ENCODE measurements at regions not wholly inside any gene's neighbourhood (a gene's known extent, or its start where the extent isn't known, plus 50 kb on each side); places are given as distances from the start of the nearest gene placed in this dataset.

- no peak for ATAC-seq
- Mint-ChIP-seq H3K27me3 (no peaks in the 10 kb centered on the region), H3K4me1 (no peaks in the 10 kb centered on the region), H3K9me3 (peaks cover 0 to 11% of the 10 kb centered on the region in 2 donors), H3K4me3 (no peak overlapping the region), H3K27ac (no peak overlapping the region)
- no peak for DNase-seq
Observed at GRCh38 chr5:7208938-7209337, 187.0 kb upstream of the ADCY2 start.

- ATAC-seq (no peak), DNase-seq (no peak)
- H3K4me1 Mint-ChIP-seq, result no peaks in the 10 kb centered on the region
- no peak overlapping the region for H3K27ac Mint-ChIP-seq
- H3K4me3 Mint-ChIP-seq, result no peak overlapping the region
- H3K27me3 Mint-ChIP-seq, result no peaks in the 10 kb centered on the region
- H3K9me3 Mint-ChIP-seq, result peaks cover 0 to 11% of the 10 kb centered on the region in 2 donors
Observed at GRCh38 chr5:7209658-7210057, 186.3 kb upstream of the ADCY2 start.

GRCh38 chr5:7210549-7210948, 185.4 kb upstream of the ADCY2 start:
- no peak overlapping the region for H3K27ac Mint-ChIP-seq
- H3K27me3 Mint-ChIP-seq, result no peaks in the 10 kb centered on the region
- ATAC-seq, result no peak
- H3K9me3 Mint-ChIP-seq, result peaks cover 0 to 6% of the 10 kb centered on the region in 2 donors
- H3K4me3 Mint-ChIP-seq, result no peak overlapping the region
- no peak for DNase-seq
- no peaks in the 10 kb centered on the region for H3K4me1 Mint-ChIP-seq

GRCh38 chr5:7213525-7213924, 182.4 kb upstream of the ADCY2 start:
- H3K9me3 Mint-ChIP-seq, result no peaks in the 10 kb centered on the region
- H3K4me3 Mint-ChIP-seq, result no peak overlapping the region
- no peaks in the 10 kb centered on the region for H3K4me1 Mint-ChIP-seq
- H3K27ac Mint-ChIP-seq, result no peak overlapping the region
- DNase-seq (no peak), ATAC-seq (no peak)
- no peaks in the 10 kb centered on the region for H3K27me3 Mint-ChIP-seq

GRCh38 chr5:7214906-7215416, 181.0 kb upstream of the ADCY2 start:
- no peak for ATAC-seq
- no peaks in the 10 kb centered on the region for H3K27me3 Mint-ChIP-seq
- H3K9me3 Mint-ChIP-seq, result no peaks in the 10 kb centered on the region
- DNase-seq, result no peak
- H3K4me1 Mint-ChIP-seq, result no peaks in the 10 kb centered on the region
- H3K27ac Mint-ChIP-seq, result no peak overlapping the region
- H3K4me3 Mint-ChIP-seq, result no peak overlapping the region

GRCh38 chr5:7218141-7218540, 177.8 kb upstream of the ADCY2 start:
- DNase-seq (no peak), ATAC-seq (no peak)
- no peak overlapping the region for H3K27ac Mint-ChIP-seq
- no peaks in the 10 kb centered on the region for H3K27me3 Mint-ChIP-seq
- H3K4me1 Mint-ChIP-seq, result no peaks in the 10 kb centered on the region
- H3K4me3 Mint-ChIP-seq, result no peak overlapping the region
- no peaks in the 10 kb centered on the region for H3K9me3 Mint-ChIP-seq

GRCh38 chr5:7220156-7220555, 175.8 kb upstream of the ADCY2 start:
- Mint-ChIP-seq H3K27me3 (no peaks in the 10 kb centered on the region), H3K27ac (no peak overlapping the region), H3K4me1 (no peaks in the 10 kb centered on the region), H3K4me3 (no peak overlapping the region), H3K9me3 (no peaks in the 10 kb centered on the region)
- DNase-seq, result no peak
- ATAC-seq, result no peak

GRCh38 chr5:7221041-7221440, 174.9 kb upstream of the ADCY2 start:
- ATAC-seq, result no peak
- Mint-ChIP-seq H3K4me1 (no peaks in the 10 kb centered on the region), H3K27ac (no peak overlapping the region), H3K4me3 (no peak overlapping the region), H3K9me3 (no peaks in the 10 kb centered on the region), H3K27me3 (no peaks in the 10 kb centered on the region)
- no peak for DNase-seq

GRCh38 chr5:7225826-7226225, 170.1 kb upstream of the ADCY2 start:
- Mint-ChIP-seq H3K4me1 (no peaks in the 10 kb centered on the region), H3K4me3 (no peak overlapping the region), H3K27me3 (peaks cover 10% of the 10 kb centered on the region), H3K9me3 (peaks cover 0 to 10% of the 10 kb centered on the region in 2 donors), H3K27ac (no peak overlapping the region)
- no peak for ATAC-seq
- no peak for DNase-seq

- H3K27ac Mint-ChIP-seq, result no peak overlapping the region
- no peaks in the 10 kb centered on the region for H3K27me3 Mint-ChIP-seq
- H3K4me1 Mint-ChIP-seq, result no peaks in the 10 kb centered on the region
- H3K9me3 Mint-ChIP-seq, result peaks cover 3 to 8% of the 10 kb centered on the region in 2 donors
- ATAC-seq, result no peak
- no peak for DNase-seq
- no peak overlapping the region for H3K4me3 Mint-ChIP-seq
Observed at GRCh38 chr5:7242118-7242710, 153.7 kb upstream of the ADCY2 start.

- Mint-ChIP-seq H3K4me3 (no peak overlapping the region), H3K4me1 (no peaks in the 10 kb centered on the region)
- DNase-seq, result no peak
Observed at GRCh38 chr5:7244208-7244607, 151.7 kb upstream of the ADCY2 start.

GRCh38 chr5:7245121-7245651, 150.8 kb upstream of the ADCY2 start:
- ATAC-seq, result no peak
- Mint-ChIP-seq H3K4me1 (no peaks in the 10 kb centered on the region), H3K27me3 (no peaks in the 10 kb centered on the region), H3K4me3 (no peak overlapping the region), H3K27ac (no peak overlapping the region), H3K9me3 (peaks cover 0 to 5% of the 10 kb centered on the region in 2 donors)
- no peak for DNase-seq

More at GRCh38 chr5:7244208-7244607, 151.7 kb upstream of the ADCY2 start:
- H3K9me3 Mint-ChIP-seq, result peaks cover 0 to 5% of the 10 kb centered on the region in 2 donors
- no peaks in the 10 kb centered on the region for H3K27me3 Mint-ChIP-seq
- ATAC-seq, result no peak
- no peak overlapping the region for H3K27ac Mint-ChIP-seq

GRCh38 chr5:7246287-7246686, 149.7 kb upstream of the ADCY2 start:
- H3K27me3 Mint-ChIP-seq, result no peaks in the 10 kb centered on the region
- no peaks in the 10 kb centered on the region for H3K9me3 Mint-ChIP-seq
- DNase-seq (no peak), ATAC-seq (no peak)
- H3K4me3 Mint-ChIP-seq, result no peak overlapping the region
- H3K27ac Mint-ChIP-seq, result no peak overlapping the region
- no peaks in the 10 kb centered on the region for H3K4me1 Mint-ChIP-seq

- Mint-ChIP-seq H3K9me3 (no peaks in the 10 kb centered on the region), H3K4me1 (no peaks in the 10 kb centered on the region), H3K27me3 (no peaks in the 10 kb centered on the region), H3K4me3 (no peak overlapping the region), H3K27ac (no peak overlapping the region)
- ATAC-seq (no peak), DNase-seq (no peak)
Observed at GRCh38 chr5:7250004-7250403, 145.9 kb upstream of the ADCY2 start.

- DNase-seq, result no peak
- H3K27me3 Mint-ChIP-seq, result no peaks in the 10 kb centered on the region
- H3K9me3 Mint-ChIP-seq, result no peaks in the 10 kb centered on the region
- ATAC-seq, result no peak
- no peak overlapping the region for H3K4me3 Mint-ChIP-seq
- no peak overlapping the region for H3K27ac Mint-ChIP-seq
- no peaks in the 10 kb centered on the region for H3K4me1 Mint-ChIP-seq
Observed at GRCh38 chr5:7250611-7251010, 145.3 kb upstream of the ADCY2 start.

- Mint-ChIP-seq H3K4me3 (no peak overlapping the region), H3K27ac (no peak overlapping the region), H3K9me3 (no peaks in the 10 kb centered on the region), H3K4me1 (no peaks in the 10 kb centered on the region), H3K27me3 (no peaks in the 10 kb centered on the region)
- ATAC-seq (no peak), DNase-seq (no peak)
Observed at GRCh38 chr5:7251132-7251531, 144.8 kb upstream of the ADCY2 start.

- ATAC-seq (no peak), DNase-seq (no peak)
- H3K27ac Mint-ChIP-seq, result no peak overlapping the region
- H3K9me3 Mint-ChIP-seq, result no peaks in the 10 kb centered on the region
- H3K4me1 Mint-ChIP-seq, result no peaks in the 10 kb centered on the region
- H3K27me3 Mint-ChIP-seq, result no peaks in the 10 kb centered on the region
- H3K4me3 Mint-ChIP-seq, result no peak overlapping the region
Observed at GRCh38 chr5:7261049-7261448, 134.9 kb upstream of the ADCY2 start.
